ENCODE measurements at regions not wholly inside any gene's neighbourhood (a gene's known extent, or its start where the extent isn't known, plus 50 kb on each side); places are given as distances from the start of the nearest gene placed in this dataset.

- TF ChIP-seq, protein P1, sequence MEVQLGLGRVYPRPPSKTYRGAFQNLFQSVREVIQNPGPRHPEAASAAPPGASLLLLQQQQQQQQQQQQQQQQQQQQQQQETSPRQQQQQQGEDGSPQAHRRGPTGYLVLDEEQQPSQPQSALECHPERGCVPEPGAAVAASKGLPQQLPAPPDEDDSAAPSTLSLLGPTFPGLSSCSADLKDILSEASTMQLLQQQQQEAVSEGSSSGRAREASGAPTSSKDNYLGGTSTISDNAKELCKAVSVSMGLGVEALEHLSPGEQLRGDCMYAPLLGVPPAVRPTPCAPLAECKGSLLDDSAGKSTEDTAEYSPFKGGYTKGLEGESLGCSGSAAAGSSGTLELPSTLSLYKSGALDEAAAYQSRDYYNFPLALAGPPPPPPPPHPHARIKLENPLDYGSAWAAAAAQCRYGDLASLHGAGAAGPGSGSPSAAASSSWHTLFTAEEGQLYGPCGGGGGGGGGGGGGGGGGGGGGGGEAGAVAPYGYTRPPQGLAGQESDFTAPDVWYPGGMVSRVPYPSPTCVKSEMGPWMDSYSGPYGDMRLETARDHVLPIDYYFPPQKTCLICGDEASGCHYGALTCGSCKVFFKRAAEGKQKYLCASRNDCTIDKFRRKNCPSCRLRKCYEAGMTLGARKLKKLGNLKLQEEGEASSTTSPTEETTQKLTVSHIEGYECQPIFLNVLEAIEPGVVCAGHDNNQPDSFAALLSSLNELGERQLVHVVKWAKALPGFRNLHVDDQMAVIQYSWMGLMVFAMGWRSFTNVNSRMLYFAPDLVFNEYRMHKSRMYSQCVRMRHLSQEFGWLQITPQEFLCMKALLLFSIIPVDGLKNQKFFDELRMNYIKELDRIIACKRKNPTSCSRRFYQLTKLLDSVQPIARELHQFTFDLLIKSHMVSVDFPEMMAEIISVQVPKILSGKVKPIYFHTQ (CRISPR knock-in tag; IDR thresholded peaks at IDR 0.05), result no peak
- TF ChIP-seq IRF1 (CRISPR knock-in tag; IDR thresholded peaks at IDR 0.05), result no peak
- TF ChIP-seq MYBL2 (CRISPR knock-in tag; IDR thresholded peaks at IDR 0.05), result no peak
- no peak for TF ChIP-seq NR2C2 (CRISPR knock-in tag; IDR thresholded peaks at IDR 0.05)
- TF ChIP-seq OVOL2 (CRISPR knock-in tag; IDR thresholded peaks at IDR 0.05; ENCODE audit: borderline replicate concordance), result no peak
These were observed 414.8 kb upstream of the C16orf82 start (continued) for GRCh38 chr16:26651884-26652283.

GRCh38 chr16:26658486-26658885 is 408.2 kb upstream of the C16orf82 start:
- Mint-ChIP-seq H3K9me3 (peaks cover 22% of the 10 kb centered on the region), H3K4me1 (peaks cover 2% of the 10 kb centered on the region; the same call in 1 of the 2 replicates), H3K27ac (no peak overlapping the region), H3K4me3 (no peak overlapping the region), H3K36me3 (no peaks in the 10 kb centered on the region), H3K27me3 (ENCODE audit: low read depth) (no peaks in the 10 kb centered on the region)
- CTCF ChIA-PET, result no interaction called here
- no peak for DNase-seq (ENCODE audit: low spot score)
- POLR2A ChIA-PET, result no interaction called here
- ATAC-seq, result no peak
- TF ChIP-seq ZNF232 (CRISPR knock-in tag; IDR thresholded peaks at IDR 0.05), result no peak
- TF ChIP-seq CREB1 (CRISPR knock-in tag; IDR thresholded peaks at IDR 0.05), result no peak
- no peak for TF ChIP-seq MXD4 (CRISPR knock-in tag; IDR thresholded peaks at IDR 0.05; ENCODE audit: borderline replicate concordance)
- TF ChIP-seq, protein P2, sequence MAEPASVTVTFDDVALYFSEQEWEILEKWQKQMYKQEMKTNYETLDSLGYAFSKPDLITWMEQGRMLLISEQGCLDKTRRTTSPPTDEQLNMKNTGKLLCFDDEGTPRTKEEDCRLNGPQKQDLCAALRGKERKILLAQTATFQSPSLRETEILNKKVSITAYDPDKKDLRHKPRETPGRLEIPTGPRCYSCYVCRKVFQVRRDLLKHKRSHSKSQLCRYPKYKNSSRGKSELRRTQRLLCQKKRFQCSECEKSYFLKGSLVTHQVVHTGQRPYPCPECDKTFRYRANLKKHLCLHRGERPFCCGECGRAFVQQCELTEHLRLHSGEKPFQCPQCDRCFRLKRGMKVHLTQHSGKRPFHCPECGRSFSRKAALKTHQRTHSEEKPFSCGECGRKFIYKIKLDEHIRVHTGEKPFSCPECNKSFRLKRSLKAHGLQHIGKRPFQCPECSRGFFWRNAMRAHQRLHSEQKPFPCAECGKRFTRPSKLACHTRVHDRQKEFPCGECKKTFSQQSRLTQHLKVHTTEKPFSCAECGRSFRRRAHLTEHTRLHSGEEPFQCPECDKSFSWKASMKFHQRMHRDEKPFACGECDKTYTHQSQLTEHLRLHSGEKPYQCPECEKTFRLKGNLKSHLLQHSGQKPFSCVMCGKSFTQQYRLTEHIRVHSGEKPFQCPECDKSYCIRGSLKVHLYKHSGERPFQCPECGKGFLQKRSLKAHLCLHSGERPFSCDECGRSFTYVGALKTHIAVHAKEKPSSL (CRISPR knock-in tag; conservative IDR thresholded peaks at IDR 0.05), result no peak
- TF ChIP-seq ZNF396 (CRISPR knock-in tag; IDR thresholded peaks at IDR 0.05; ENCODE audit: borderline replicate concordance), result no peak
- TF ChIP-seq, protein P3, sequence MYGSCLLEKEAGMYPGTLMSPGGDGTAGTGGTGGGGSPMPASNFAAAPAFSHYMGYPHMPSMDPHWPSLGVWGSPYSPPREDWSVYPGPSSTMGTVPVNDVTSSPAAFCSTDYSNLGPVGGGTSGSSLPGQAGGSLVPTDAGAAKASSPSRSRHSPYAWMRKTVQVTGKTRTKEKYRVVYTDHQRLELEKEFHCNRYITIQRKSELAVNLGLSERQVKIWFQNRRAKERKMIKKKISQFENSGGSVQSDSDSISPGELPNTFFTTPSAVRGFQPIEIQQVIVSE (CRISPR knock-in tag; IDR thresholded peaks at IDR 0.05; ENCODE audit: borderline replicate concordance), result no peak
- no peak for TF ChIP-seq ETV6 (CRISPR knock-in tag; IDR thresholded peaks at IDR 0.05)
- TF ChIP-seq SMAD4 (CRISPR knock-in tag; IDR thresholded peaks at IDR 0.05), result no peak
- TF ChIP-seq ZNF671 (CRISPR knock-in tag; IDR thresholded peaks at IDR 0.05), result no peak
- no peak for TF ChIP-seq FOXP1 (CRISPR knock-in tag; IDR thresholded peaks at IDR 0.05; ENCODE audit: borderline replicate concordance)
- TF ChIP-seq MYBL2 (CRISPR knock-in tag; IDR thresholded peaks at IDR 0.05), result no peak
- TF ChIP-seq, protein P4, sequence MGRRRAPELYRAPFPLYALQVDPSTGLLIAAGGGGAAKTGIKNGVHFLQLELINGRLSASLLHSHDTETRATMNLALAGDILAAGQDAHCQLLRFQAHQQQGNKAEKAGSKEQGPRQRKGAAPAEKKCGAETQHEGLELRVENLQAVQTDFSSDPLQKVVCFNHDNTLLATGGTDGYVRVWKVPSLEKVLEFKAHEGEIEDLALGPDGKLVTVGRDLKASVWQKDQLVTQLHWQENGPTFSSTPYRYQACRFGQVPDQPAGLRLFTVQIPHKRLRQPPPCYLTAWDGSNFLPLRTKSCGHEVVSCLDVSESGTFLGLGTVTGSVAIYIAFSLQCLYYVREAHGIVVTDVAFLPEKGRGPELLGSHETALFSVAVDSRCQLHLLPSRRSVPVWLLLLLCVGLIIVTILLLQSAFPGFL (CRISPR knock-in tag; IDR thresholded peaks at IDR 0.05; ENCODE audit: borderline replicate concordance), result no peak
- TF ChIP-seq NR1H2 (CRISPR knock-in tag; IDR thresholded peaks at IDR 0.05), result no peak
- TF ChIP-seq GRHL2 (CRISPR knock-in tag; IDR thresholded peaks at IDR 0.05; ENCODE audit: insufficient replicate concordance, severe bottlenecking), result no peak
- TF ChIP-seq ZNF219 (CRISPR knock-in tag; IDR thresholded peaks at IDR 0.05; ENCODE audit: borderline replicate concordance), result no peak
- TF ChIP-seq, protein P5, sequence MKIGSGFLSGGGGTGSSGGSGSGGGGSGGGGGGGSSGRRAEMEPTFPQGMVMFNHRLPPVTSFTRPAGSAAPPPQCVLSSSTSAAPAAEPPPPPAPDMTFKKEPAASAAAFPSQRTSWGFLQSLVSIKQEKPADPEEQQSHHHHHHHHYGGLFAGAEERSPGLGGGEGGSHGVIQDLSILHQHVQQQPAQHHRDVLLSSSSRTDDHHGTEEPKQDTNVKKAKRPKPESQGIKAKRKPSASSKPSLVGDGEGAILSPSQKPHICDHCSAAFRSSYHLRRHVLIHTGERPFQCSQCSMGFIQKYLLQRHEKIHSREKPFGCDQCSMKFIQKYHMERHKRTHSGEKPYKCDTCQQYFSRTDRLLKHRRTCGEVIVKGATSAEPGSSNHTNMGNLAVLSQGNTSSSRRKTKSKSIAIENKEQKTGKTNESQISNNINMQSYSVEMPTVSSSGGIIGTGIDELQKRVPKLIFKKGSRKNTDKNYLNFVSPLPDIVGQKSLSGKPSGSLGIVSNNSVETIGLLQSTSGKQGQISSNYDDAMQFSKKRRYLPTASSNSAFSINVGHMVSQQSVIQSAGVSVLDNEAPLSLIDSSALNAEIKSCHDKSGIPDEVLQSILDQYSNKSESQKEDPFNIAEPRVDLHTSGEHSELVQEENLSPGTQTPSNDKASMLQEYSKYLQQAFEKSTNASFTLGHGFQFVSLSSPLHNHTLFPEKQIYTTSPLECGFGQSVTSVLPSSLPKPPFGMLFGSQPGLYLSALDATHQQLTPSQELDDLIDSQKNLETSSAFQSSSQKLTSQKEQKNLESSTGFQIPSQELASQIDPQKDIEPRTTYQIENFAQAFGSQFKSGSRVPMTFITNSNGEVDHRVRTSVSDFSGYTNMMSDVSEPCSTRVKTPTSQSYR (CRISPR knock-in tag; IDR thresholded peaks at IDR 0.05), result no peak
- TF ChIP-seq FOXJ3 (CRISPR knock-in tag; IDR thresholded peaks at IDR 0.05; ENCODE audit: borderline replicate concordance), result no peak
- no peak for TF ChIP-seq EMX1 (CRISPR knock-in tag; IDR thresholded peaks at IDR 0.05)
- no peak for TF ChIP-seq E2F4 (CRISPR knock-in tag; IDR thresholded peaks at IDR 0.05; ENCODE audit: borderline replicate concordance, low read depth)
